HG03521 (cell line): ENCODE measurements at regions not wholly inside any gene's neighbourhood (a gene's known extent, or its start where the extent isn't known, plus 50 kb on each side); places are given as distances from the start of the nearest gene placed in this dataset.
"Not testable (repeated sequence)": the region's sequence is repeated elsewhere in the genome, so short reads cannot be mapped to it uniquely, and the experiment has no call there.

Experiments used
- ATAC-seq: cut with Tn5 transposase; IDR thresholded peaks from one replicate; pipeline ENCODE4 v1.9.1; 2021; ENCODE audit warnings: mild to moderate bottlenecking, moderate library complexity; ENCODE audit not compliant: unreplicated experiment

DNA sequence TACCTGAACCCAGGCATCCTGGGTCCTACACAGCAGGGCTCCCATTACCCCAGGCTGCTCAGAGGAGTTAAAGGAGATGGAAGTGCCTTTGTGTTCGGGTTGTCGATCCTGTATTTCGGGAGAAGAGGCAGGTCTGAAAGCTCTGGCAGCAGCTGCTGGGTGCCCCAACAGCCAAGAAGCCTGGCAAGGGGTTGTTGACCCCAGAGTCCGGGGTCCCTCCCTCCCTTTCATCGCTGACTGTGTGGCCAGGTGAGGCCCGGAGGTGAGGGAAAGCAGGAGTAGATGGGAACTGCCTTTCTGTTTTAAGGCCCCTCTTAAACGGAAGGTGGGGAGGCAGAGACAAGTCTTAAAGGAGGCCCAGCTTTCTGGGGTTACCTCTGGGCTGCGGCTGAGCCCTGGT lies 106.0 kb upstream of the SYT13 start:
- ATAC-seq: no peak

DNA sequence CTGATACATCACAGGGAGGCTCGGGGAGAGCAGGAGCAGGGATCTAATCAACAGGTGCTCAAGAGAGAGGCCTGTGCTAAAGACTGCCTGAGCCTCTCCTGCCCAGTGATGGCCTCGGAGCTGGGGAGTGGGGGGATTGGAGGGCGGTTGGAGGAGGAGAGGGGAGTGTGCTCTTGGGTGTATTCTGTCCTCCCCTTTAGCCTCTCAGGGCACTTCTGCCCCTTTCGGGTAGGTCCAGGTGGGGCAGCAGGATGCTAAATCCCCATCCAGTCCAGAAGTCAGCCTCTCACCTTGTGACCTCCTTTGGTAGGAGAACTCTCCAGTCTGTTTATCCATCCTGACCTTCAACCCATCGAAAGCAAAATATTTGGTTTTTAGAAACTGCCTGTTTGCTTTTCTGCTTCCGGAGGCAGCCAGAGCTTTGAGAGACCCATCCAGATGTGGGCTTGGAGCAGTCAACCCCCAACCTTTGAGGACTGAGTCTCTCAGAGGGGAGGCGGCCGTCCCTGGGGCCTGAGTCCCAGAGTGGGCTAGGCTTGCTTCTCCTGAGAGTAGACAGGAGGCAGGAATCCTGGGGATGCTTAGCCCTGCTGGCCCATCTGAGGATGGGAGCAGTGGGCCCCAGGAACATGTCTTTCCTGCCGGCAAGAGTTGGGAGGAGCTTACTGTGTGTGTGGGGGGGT lies 105.2 kb upstream of the SYT13 start:
- no peak for ATAC-seq

DNA sequence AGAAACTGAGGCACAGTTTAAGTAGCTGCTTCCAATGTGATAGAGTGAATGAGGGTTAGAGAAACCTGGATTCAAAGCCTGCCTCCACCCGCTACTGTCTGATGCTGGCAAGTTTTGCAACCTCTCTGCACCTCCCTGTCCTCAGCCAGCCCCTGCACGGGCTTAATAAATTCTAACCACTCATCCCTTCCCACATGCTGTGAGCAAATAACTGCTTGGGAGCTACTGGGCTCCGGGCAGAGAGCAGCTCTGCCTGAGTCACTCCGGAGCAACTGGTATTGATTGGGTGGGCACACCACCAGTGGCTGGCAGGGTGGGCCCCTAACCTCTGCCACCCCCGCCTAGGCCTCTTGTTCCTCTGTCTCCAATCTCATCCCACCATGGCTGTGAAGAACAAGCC lies 104.3 kb upstream of the SYT13 start:
- no peak for ATAC-seq

DNA sequence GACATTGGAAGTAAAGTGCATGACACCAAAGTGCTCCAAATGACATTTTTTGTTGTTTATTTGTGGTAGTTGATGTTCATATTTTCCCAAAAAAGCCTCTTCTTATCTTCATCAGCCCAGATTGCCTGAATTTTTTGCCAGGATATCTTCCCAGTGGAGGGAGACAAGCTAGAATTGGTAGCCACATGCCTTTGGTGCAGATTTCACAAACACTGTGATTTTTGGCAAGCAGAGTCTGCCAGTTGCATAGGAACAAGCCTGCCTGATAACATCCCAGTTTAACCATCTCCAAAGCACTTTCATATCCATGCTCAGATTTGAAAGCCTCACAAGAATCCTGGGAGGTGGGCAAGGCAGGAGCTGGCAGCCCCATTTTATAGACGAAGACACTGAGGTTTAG lies 102.3 kb upstream of the SYT13 start:
- no peak for ATAC-seq

DNA sequence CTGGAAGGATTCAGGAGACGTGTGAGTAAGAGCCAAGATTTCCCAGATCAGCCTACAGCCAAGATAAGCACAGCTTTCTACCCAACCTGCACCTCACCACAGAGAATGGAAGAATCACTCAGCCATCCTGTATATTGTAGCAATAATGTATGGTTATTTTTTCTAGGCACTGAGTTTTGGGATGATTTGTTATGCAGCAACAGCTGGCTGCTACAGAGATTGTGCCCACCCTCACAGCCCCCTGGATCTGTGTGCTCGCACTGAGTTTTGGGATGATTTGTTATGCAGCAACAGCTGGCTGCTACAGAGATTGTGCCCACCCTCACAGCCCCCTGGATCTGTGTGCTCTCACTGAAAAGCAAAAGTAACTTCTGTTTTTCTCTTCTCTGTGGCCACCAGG lies 101.7 kb upstream of the SYT13 start:
- not testable (repeated sequence) for ATAC-seq

DNA sequence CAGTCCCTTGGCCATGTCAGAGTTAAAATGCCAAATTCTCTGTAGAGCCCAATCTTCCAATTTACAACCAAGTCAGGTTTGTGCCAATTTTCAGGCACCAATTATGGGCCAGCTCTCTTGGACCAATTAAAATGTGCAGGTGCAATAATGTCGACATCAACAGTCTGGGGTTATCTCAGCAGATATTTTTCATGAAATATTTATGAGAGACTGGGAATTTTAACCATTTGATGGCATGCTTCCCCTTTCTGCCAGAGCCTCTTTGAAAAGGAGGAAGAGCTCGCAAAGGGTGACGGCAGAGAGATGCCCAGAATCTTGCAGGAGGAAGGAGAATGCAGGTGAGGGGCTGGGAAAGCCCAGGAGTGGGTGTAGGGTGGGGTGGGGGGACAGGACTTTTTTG lies 100.8 kb upstream of the SYT13 start:
- no peak for ATAC-seq

DNA sequence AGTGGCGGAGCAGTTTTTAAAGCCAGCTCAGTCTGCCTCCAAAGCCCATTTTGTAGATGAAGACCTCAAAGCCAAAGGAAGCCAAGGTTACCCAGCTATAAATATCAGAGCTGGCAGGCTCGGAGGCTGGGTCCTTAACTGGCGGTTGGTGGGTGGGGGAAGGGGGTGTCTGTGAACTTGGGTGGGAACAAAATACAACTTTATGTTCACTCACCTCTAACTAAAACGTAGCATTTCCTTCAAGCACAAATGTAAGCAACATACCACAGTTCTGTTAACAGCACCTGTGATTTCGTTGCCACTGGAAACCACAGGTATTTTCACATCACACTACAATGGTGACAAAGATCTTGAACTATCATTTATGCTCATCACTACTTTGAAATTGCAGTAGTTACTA lies 99.7 kb upstream of the SYT13 start:
- no peak for ATAC-seq

DNA sequence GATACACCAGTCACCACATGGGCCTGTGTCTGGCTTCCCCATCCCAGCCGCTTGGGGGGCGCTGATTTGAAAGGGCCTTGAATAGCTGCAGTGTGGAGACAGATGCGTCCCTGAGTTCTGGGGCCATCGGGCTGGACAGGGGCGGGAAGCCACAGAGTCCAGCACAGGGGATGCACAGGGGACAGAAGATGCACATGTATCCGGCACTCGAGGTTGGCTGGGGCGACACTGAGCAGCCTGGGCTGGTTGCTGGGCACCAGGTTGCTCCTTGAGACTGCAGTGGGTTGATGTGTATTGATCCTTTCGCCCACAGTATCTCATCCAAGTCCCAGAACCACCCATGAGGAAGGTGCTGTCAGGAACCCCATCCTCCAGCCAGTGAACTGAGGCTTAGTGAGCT lies 99.3 kb upstream of the SYT13 start:
- no peak for ATAC-seq

DNA sequence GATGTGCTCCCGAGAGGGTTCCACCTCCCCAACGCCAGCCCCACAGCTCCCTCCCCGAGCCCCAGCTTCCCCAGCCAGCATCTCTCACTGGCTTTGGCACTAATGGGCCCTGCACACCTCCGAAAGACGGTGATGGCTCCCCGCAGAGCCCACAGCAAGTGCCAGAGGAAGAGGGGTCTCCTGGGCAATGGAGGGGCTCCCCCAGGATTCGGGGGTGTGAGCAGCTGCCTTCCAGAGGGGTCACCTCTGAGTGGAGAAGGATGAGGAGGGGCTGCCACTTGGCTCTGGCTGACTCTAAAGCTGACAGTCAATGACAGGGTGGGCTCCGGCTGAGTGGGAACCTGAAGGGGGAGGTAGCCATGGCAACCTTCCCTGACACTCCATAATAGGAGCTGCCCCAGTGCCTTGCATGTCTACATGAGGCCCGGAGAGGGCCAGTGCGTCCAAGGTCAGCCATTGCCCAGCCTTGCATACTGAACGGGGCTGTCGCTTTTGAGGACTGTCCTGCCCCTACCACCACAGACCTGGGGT lies 98.6 kb upstream of the SYT13 start:
- ATAC-seq: no peak

DNA sequence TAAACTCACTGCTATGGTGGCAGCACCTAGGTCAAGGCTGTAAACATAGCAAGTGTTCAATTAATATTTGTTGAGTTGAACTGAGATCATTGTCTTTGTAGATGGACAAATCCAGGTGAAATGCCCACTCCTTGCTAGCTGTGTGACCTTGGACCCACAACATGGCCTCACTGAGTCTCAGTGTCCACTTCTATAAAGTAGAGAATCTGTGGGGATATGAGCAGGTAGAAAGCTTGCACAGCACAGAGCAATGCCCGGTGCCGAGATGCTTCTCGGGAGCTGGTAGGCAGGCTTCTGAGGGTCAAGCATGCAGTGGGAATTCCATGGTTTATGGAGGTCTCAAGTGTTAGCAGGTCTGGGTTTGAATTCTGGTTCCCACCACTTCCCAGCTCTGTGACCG lies 97.9 kb upstream of the SYT13 start:
- no peak for ATAC-seq

DNA sequence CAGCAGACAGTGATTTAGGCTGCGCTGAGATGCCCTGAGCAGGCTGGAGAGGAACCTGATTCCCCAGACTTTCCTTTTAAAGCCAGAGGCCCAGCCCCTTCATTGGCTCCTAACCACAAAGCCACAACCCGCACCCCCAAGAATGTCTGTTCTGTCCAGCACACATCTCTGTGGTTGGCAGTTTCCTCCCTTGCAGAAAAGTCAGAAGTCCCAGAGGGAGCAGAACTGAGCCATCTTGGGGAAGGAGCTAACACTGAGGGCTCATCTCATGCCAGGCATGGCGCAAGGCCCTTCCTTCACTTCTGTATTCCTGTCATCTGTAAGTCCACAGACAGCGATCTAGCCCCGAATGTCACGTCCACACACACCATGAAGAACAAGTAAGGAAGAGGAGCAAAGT lies 97.1 kb upstream of the SYT13 start:
- ATAC-seq: no peak

DNA sequence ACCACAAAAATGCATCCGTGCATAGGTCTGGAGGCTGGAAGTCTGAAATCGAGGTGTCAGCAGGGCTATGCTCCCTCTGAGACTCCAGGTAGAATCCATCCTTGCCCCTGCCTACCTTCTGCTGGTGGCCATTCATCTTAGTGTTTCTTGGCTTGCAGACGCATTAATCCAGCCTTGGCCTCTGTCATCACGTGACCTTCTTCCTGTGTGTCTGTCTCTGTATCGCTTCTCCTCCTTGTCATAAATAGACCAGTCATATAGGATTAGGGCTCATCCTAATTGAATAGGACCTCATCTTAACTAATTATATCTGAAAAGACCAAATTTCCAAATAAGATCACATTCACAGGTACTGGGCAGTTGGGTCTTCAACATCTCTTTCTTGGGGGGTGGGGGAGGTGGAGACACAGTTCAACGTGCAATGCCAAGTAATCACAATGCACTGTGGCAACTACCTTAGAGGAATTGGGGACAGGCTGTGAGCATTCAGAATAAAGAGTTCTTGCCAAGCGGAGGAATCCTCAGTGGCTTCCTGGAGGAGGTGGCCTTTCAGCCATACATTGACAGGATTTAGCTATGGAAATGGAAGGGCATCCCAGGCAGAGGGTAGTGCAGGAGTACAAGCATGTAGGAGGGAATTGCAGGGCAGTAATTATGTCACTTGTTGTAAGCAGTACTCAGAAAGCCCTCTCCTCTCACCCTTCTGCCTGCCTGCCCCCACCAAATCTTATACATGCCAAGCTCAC lies 96.2 kb upstream of the SYT13 start:
- no peak for ATAC-seq

DNA sequence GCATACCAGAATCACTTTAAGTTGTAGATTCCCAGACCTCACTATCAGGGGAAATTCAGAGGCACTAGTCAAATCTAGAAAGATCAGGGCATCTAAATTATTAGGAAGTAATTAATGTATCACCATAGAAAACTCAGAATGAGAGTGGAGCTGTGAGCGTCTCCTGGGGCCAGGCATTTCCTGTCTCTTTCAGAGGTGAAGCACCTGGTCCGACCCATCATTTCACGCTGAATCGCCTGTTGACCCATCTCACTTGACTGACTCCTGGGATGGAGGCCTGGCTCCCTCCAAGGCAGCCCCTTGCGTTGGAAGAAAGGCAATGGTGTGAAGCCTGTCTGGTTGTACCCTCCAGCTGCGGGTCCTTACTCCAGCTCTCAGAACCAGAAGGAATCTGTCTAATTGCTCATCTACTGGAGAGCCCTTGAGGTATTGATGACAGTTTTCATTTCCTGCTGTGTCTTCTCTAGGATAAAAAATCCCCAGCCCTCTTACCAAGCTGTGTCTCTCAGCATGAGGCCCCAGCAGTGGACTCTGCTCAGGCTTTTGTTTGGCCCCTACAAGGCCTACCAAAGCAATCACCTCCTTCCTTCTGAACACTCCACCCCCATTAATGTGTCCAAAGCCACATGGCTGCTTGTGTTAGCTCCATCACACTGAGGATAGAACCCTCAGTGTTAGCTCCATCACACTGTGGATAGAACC lies 93.2 kb upstream of the SYT13 start:
- ATAC-seq: no peak

DNA sequence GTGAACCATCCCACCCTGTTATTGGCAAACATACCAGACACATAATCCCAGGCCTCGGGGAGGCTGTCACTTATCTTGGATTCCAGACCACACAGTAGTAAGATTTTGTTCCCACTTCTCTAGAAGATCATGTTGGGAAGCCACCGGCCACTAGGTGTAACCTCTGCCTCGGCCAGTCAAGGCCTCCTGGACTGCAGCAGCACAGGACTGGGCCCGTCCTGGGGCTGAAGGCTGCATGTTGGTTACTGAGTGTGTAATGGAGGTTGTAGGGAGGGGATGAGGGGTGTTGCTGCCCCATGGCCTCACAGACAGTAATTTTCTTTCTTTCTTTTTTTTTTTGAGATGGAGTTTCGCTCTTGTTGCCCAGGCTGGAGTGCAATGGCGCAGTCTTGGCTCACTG lies 92.4 kb upstream of the SYT13 start:
- ATAC-seq: no peak

DNA sequence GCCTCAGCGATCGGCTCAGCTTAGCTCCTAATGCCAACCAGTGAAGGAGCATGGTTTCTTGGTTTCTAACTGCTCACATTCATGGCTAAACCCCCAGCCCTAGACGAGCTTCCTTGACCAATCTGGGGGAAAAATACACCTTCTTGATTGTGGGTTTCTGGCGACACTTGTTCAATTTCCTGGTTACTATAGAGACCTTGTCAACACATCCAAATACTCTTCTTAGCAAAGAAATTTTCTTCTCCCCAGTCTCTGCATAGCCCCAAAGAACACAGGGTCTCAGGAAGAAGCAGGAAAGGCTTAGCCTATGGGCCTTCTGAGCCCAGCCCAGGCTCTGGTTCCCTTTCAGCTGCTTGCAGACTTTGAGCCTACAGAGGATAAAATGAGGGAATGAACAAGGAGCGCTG lies 88.5 kb upstream of the SYT13 start:
- ATAC-seq: no peak

DNA sequence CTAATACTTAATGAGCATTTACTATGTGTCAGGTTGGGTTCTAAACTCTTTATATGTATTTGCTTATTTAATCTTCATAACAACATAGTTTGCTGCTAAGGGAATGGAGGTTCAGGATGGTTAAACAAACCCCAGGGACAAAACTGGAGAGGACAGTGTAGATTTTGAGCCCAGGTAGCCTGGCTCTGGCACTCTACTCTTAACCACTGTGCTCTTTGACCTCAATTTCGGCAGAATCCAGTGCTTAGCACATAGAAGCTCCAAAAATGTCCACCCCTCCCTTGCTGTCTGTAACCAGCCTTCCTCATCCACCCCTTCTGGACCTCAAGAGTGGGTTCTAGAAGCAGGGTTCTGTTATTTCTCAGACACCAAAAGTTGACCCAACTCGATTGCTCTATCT lies 88.0 kb upstream of the SYT13 start:
- no peak for ATAC-seq

DNA sequence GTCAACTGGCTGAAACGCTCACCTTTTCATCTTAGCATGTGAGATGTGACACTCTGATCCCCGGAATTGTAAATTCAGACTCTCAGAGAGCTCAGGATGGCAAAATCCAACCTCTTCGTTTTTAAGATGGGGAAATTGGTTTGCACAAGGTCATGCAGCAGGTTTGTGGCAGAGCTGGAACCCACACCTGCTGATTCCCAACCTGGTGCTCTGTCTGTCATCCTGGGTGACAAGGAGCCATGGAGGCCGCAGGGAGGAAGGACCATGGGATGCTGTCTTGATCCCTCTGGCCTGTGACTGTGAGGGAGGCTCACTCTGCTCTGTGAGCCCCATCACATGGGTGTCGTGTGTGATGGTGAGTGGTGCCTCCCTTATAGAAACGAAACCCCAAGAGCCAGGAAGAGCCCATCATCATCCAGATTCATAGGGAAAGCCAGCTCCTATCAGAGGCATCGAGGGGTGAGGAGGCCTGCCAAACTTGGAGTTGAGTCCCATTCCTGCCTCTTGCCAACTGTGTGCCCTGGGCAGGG lies 87.4 kb upstream of the SYT13 start:
- ATAC-seq: no peak

DNA sequence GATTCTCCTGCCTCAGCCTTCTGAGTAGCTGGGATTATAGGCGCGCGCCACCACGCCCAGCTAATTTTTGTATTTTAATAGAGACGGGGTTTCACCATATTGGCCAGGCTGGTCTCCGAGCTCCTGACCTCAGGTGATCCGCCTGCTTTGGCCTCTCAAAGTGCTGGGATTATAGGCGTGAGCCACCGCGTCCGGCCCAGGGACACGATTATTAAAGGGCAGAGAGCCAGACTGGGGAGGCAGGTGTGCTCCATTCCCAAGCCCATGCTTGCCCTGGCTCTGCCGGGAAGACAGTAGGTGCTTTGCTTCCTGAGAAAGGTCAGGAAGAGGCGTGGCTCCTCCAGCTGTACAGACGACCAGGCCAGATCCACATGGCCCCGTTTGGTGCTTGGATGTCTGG lies 86.3 kb upstream of the SYT13 start:
- not testable (repeated sequence) for ATAC-seq

DNA sequence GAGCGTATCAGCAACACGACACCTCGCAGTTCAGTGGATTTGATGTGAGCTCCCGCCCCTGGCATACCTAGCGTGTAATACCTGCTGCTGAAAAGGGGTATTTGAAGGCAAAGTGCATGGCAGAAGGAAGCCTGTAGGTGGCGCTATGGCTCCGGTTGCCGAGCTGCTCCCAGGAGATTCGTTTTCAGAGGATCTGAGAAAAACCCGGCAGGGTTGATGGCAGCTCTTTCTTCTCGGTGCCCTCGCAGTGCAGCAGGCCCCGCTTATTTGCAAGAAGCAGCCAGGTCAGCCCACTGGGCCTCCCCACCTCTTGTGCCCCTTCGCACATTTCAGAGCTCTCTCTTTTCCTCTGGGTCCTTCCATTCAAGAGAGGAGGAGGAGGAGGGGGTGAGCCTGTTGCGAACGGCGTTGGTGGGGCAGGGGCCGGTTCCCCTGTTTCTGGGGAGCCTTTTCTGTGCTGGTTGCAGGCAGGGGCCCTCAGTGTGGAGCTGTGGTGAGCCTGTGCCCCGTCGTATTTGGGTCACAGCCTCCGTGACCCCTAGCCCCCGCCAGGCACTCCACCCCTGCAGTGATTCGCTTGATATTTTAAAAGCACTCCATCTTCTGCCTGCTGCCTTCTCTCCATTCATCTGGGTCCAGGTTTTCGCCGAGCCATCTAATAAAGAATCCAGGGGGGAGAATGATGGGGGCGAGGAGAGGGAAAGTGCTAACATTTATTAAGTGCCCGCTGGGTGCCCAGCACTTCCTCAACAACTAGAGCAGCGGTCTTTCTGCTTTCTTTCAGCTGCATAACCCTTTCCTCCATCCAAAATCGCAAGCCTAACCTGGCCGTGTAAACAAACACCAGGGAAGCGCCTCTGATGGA lies 85.3 kb upstream of the SYT13 start:
- ATAC-seq: no peak

DNA sequence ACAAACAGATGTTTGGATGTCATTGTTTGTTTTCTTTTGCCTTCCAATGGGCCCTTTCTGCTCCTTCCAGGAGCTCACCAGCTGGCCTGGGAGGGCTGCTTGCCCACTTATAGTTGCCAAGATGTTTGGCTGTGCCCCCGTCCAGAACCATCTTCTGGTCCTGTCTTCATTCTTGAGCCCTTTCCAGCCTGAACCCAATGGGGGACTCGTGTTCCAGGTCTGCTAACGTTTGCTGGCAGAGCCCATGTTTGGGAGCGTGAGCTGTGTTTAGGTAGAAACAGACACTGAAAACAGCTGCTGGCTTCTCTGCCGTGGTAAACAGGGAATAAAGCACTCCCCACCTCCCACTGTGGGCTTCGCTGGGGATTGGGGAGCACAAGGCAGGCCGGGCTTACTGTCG lies 83.2 kb upstream of the SYT13 start:
- ATAC-seq: no peak

DNA sequence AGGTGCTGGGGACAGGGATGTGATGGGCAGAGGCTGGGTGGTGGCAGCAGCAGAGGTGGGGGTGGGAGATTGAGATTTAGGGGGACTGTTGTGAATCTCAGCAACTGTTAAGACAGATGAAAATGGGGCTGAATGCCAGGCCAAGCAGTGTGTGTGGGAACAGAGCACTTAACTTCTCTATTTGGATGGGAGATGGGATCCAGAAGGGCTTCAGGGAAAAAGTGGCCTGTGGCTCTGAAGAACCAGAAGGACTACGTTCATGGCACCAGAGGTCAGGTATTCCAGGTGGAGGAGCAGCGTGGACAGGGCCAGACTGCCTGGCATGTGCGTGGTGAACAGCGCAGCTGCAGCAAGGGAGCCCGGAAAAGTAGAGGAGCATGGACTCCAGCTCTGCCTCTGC lies 82.6 kb upstream of the SYT13 start:
- no peak for ATAC-seq
